H1 (cell line): ENCODE measurements at regions not wholly inside any gene's neighbourhood (a gene's known extent, or its start where the extent isn't known, plus 50 kb on each side); places are given as distances from the start of the nearest gene placed in this dataset.

Source experiments
- CTCF ChIA-PET: fragments of 300-600 bp; sonication (Branson Sonifier 250); formaldehyde crosslinking; loops from one replicate; lab custom pipeline; 2021; ENCODE audit not compliant: partially characterized antibody; lab: Charles Lee
- POLR2A ChIA-PET: fragments of 300-600 bp; sonication (Branson Sonifier 250); formaldehyde crosslinking; loops from one replicate; lab custom pipeline; 2021; ENCODE audit warnings: inconsistent platforms; ENCODE audit not compliant: partially characterized antibody; lab: Charles Lee
- DNase-seq, 2 experiments: peaks; one replicate each; pipeline versions ENCODE4 v3.0.0 to v3.0.0-alpha.2; 2010 to 2022; ENCODE audit warnings: low spot score in 2 of 2, low read depth in 1 of 2, mixed read lengths in 1 of 2
- FAIRE-seq: peaks from 2 replicates; lab custom pipeline; 2011; peaks lifted over from hg19 to GRCh38; lab: Jason Lieb, UNC
- H2AFZ ChIP-seq: 2 replicates; pipeline ENCODE4 v1.8.1; 2012; ENCODE audit warnings: low read length, inconsistent platforms
- H2AK5ac ChIP-seq: 2 replicates; pipeline ENCODE4 v1.6.1; 2013; ENCODE audit warnings: low read depth, low read length
- H2BK120ac ChIP-seq: replicated peaks from 2 replicates; pipeline ENCODE3; 2013; ENCODE audit warnings: low read depth, low read length, inconsistent platforms
- H2BK12ac ChIP-seq: 2 replicates; pipeline ENCODE4 v1.6.1; 2013; ENCODE audit warnings: low read depth, low read length
- H2BK15ac ChIP-seq: 2 replicates; pipeline ENCODE4 v1.6.1; 2013; ENCODE audit warnings: low read length
- H2BK20ac ChIP-seq: 2 replicates; pipeline ENCODE4 v1.6.1; 2013; ENCODE audit warnings: low read length
- H2BK5ac ChIP-seq: 2 replicates; pipeline ENCODE4 v1.6.1; 2013; ENCODE audit warnings: low read depth, low read length
- H3K14ac ChIP-seq: 2 replicates; pipeline ENCODE4 v1.6.1; 2013; ENCODE audit warnings: inconsistent platforms; ENCODE audit not compliant: insufficient read length
- H3K18ac ChIP-seq: 2 replicates; pipeline ENCODE4 v1.6.1; 2013; ENCODE audit warnings: low read length; ENCODE audit errors: extremely low read depth
- H3K23ac ChIP-seq: 2 replicates; pipeline ENCODE4 v1.6.1; 2013; ENCODE audit warnings: inconsistent platforms; ENCODE audit not compliant: insufficient read length
- H3K23me2 ChIP-seq: 2 replicates; pipeline ENCODE4 v1.6.1; 2013; ENCODE audit warnings: low read depth, low read length
- H3K27ac ChIP-seq: 2 replicates; pipeline ENCODE4 v1.6.1; 2011; ENCODE audit warnings: low read depth, low read length, inconsistent platforms
- H3K27me3 ChIP-seq, 4 experiments: replicated peaks in 1 of 4; 1 replicate in 1 of 4; 2 replicates in 3 of 4; pipeline versions ENCODE4 v1.6.1 to v1.8.1; 2011 to 2013; ENCODE audit warnings: low read length in 3 of 4, mild to moderate bottlenecking in 3 of 4, inconsistent platforms in 2 of 4, mixed read lengths in 2 of 4, moderate library complexity in 1 of 4; ENCODE audit not compliant: control insufficient read depth in 3 of 4, insufficient read depth in 3 of 4; ENCODE audit errors: extremely low read depth in 1 of 4
- H3K36me3 ChIP-seq, 4 experiments: 2 replicates each; pipeline versions ENCODE4 v1.6.1 to v1.8.1; 2011 to 2013; ENCODE audit warnings: mild to moderate bottlenecking in 4 of 4, low read length in 3 of 4, moderate library complexity in 2 of 4, control low read depth in 1 of 4, inconsistent platforms in 1 of 4; ENCODE audit not compliant: insufficient read depth in 4 of 4, control insufficient read depth in 2 of 4
- H3K4ac ChIP-seq: replicated peaks from 2 replicates; pipeline ENCODE3; 2013; ENCODE audit warnings: low read length, low read depth, mixed read lengths, inconsistent platforms; ENCODE audit not compliant: insufficient read length
- H3K4me1 ChIP-seq, 4 experiments: replicated peaks in 1 of 4; 1 replicate in 1 of 4; 2 replicates in 3 of 4; pipeline versions ENCODE4 v1.6.1 to v1.8.1; 2011 to 2013; ENCODE audit warnings: low read length in 3 of 4, inconsistent platforms in 2 of 4, mixed read lengths in 1 of 4; ENCODE audit not compliant: insufficient read depth in 4 of 4, control insufficient read depth in 3 of 4
- H3K4me2 ChIP-seq, 2 experiments: 2 replicates each; pipeline versions ENCODE4 v1.6.1 to v1.8.1; 2011 to 2013; ENCODE audit warnings: low read depth in 2 of 2, low read length in 2 of 2, control low read depth in 1 of 2, inconsistent platforms in 1 of 2, mild to moderate bottlenecking in 1 of 2; ENCODE audit not compliant: insufficient read depth in 1 of 2
- H3K4me3 ChIP-seq, 4 experiments: fragments of 200-600, 300-600 bp in 1 of 4; sonication (generic), shearing (Covaris generic), sonication (Bioruptor Twin) in 1 of 4; 2 replicates each; pipeline versions ENCODE4 v1.5.1 to v1.8.1; 2011 to 2016; ENCODE audit warnings: low read length in 4 of 4, low read depth in 3 of 4, control low read depth in 2 of 4, inconsistent platforms in 2 of 4, mild to moderate bottlenecking in 2 of 4, mixed read lengths in 1 of 4, moderate library complexity in 1 of 4; ENCODE audit not compliant: insufficient read depth in 2 of 4; ENCODE audit errors: extremely low read depth in 1 of 4
- H3K56ac ChIP-seq: replicated peaks from 2 replicates; pipeline ENCODE3; 2013; ENCODE audit warnings: low read depth, mild to moderate bottlenecking, mixed read lengths, low read length, inconsistent platforms; ENCODE audit not compliant: insufficient read length
- H3K79me1 ChIP-seq: 2 replicates; pipeline ENCODE4 v1.6.1; 2013; ENCODE audit warnings: low read depth, low read length, control low read depth
- H3K79me2 ChIP-seq, 2 experiments: 2 replicates each; pipeline versions ENCODE4 v1.6.1 to v1.8.1; 2012 to 2013; ENCODE audit warnings: low read length in 2 of 2, mild to moderate bottlenecking in 2 of 2, inconsistent platforms in 1 of 2; ENCODE audit not compliant: insufficient read depth in 2 of 2, control insufficient read depth in 1 of 2
- H3K9ac ChIP-seq, 4 experiments: replicated peaks in 1 of 4; 1 replicate in 1 of 4; 2 replicates in 3 of 4; pipeline versions ENCODE4 v1.6.1 to v1.8.1; 2011 to 2013; ENCODE audit warnings: low read depth in 3 of 4, low read length in 3 of 4, control low read depth in 2 of 4, mild to moderate bottlenecking in 2 of 4, moderate library complexity in 2 of 4, inconsistent platforms in 1 of 4; ENCODE audit errors: extremely low read depth in 1 of 4
- H3K9me3 ChIP-seq, 2 experiments: 2 replicates each; pipeline versions ENCODE4 v1.6.1 to v1.8.1; 2012 to 2013; ENCODE audit warnings: mild to moderate bottlenecking in 2 of 2, moderate library complexity in 2 of 2, control low read depth in 1 of 2, inconsistent platforms in 1 of 2, low read depth in 1 of 2, low read length in 1 of 2, mixed read lengths in 1 of 2; ENCODE audit not compliant: insufficient read depth in 2 of 2
- H4K20me1 ChIP-seq, 2 experiments: replicated peaks in 1 of 2; 2 replicates each; pipeline versions ENCODE3 to v1.8.1; 2011 to 2013; ENCODE audit warnings: inconsistent platforms in 2 of 2, low read length in 2 of 2, mild to moderate bottlenecking in 1 of 2; ENCODE audit not compliant: insufficient read depth in 2 of 2, control insufficient read depth in 1 of 2
- H4K5ac ChIP-seq: 2 replicates; pipeline ENCODE4 v1.6.1; 2013; ENCODE audit warnings: low read length, low read depth, mixed read lengths, inconsistent platforms; ENCODE audit not compliant: insufficient read length
- H4K8ac ChIP-seq: 2 replicates; pipeline ENCODE4 v1.8.0; 2013; ENCODE audit warnings: mild to moderate bottlenecking, moderate library complexity, low read length, inconsistent platforms; ENCODE audit not compliant: insufficient read depth; ENCODE audit errors: extremely low read depth
- H4K91ac ChIP-seq: replicated peaks from 2 replicates; pipeline ENCODE3; 2013; ENCODE audit warnings: low read length, mixed read lengths, inconsistent platforms; ENCODE audit not compliant: insufficient read length
- ASH2L ChIP-seq: fragments of 200-600, 300-600 bp; sonication (generic); IDR thresholded peaks from one replicate; pipeline ENCODE4 v1.7.1; 2017; ENCODE audit warnings: low read length
- BCL11A ChIP-seq, 2 experiments: IDR thresholded peaks; one replicate each; pipeline ENCODE4 v1.6.1; 2011; ENCODE audit warnings: low read depth in 2 of 2, low read length in 2 of 2, mild to moderate bottlenecking in 2 of 2
- BRCA1 ChIP-seq: IDR thresholded peaks from 2 replicates; pipeline ENCODE4 v1.6.1; 2012; ENCODE audit warnings: low read depth, low read length, improper control_type of control experiment
- CTBP2 ChIP-seq: IDR thresholded peaks from 2 replicates; pipeline ENCODE4 v1.7.0; 2011; ENCODE audit warnings: borderline replicate concordance, mild to moderate bottlenecking, moderate library complexity, mixed read lengths, low read length; ENCODE audit not compliant: insufficient read depth, insufficient read length
- GABPA ChIP-seq: IDR thresholded peaks from 2 replicates; pipeline ENCODE4 v1.6.1; 2011; ENCODE audit warnings: mild to moderate bottlenecking, low read length, moderate library complexity, borderline replicate concordance; ENCODE audit not compliant: insufficient read depth
- GTF2F1 ChIP-seq: IDR thresholded peaks from 2 replicates; pipeline ENCODE4 v1.6.1; 2012; ENCODE audit warnings: low read depth, low read length, improper control_type of control experiment, borderline replicate concordance
- HDAC6 ChIP-seq: IDR thresholded peaks from one replicate; pipeline ENCODE4 v1.7.1; 2012; ENCODE audit warnings: low read depth, mild to moderate bottlenecking, inconsistent platforms, low read length, moderate library complexity
- JUN ChIP-seq: IDR thresholded peaks from 2 replicates; pipeline ENCODE4 v1.6.1; 2011; ENCODE audit warnings: low read depth, mild to moderate bottlenecking, improper control_type of control experiment, low read length
- JUND ChIP-seq: IDR thresholded peaks from 2 replicates; pipeline ENCODE4 v1.6.1; 2011; ENCODE audit warnings: mild to moderate bottlenecking, improper control_type of control experiment, low read length
- MAFK ChIP-seq: IDR thresholded peaks from 2 replicates; pipeline ENCODE4 v1.6.1; 2012; ENCODE audit warnings: low read depth, mild to moderate bottlenecking, improper control_type of control experiment, low read length
- POU5F1 ChIP-seq: IDR thresholded peaks from 2 replicates; pipeline ENCODE4 v1.6.1; 2011; ENCODE audit warnings: low read depth, mild to moderate bottlenecking, low read length, moderate library complexity
- SAP30 ChIP-seq: fragments of 300-600 bp; sonication (generic); IDR thresholded peaks from 2 replicates; pipeline ENCODE4 v1.7.1; 2012; ENCODE audit warnings: low read length, moderate library complexity, mild to moderate bottlenecking, inconsistent platforms; ENCODE audit not compliant: insufficient read depth, insufficient replicate concordance
- SP1 ChIP-seq: IDR thresholded peaks from 2 replicates; pipeline ENCODE4 v1.6.1; 2011; ENCODE audit warnings: low read depth, low read length
- SP2 ChIP-seq: IDR thresholded peaks from 2 replicates; pipeline ENCODE4 v1.6.1; 2012; ENCODE audit warnings: mild to moderate bottlenecking, low read length, inconsistent platforms
- SRF ChIP-seq: IDR thresholded peaks from 2 replicates; pipeline ENCODE4 v1.6.1; 2011; ENCODE audit warnings: mild to moderate bottlenecking, low read depth, low read length, moderate library complexity
- TAF1 ChIP-seq: IDR thresholded peaks from 2 replicates; pipeline ENCODE4 v1.6.1; 2011; ENCODE audit warnings: mild to moderate bottlenecking, low read depth, low read length
- whole genome bisulfite sequencing, 2 experiments: shearing (Covaris generic) in 1 of 2; methylation state at CpG; one replicate each; pipeline versions ENCODE4 v1.1.6 to v1.1.7; 2013 to 2015; ENCODE audit warnings: low lambda C conversion rate in 2 of 2, mixed read lengths in 2 of 2, inconsistent platforms in 1 of 2, low coverage in 1 of 2, missing lambda C conversion rate in 1 of 2; ENCODE audit not compliant: insufficient replicate concordance in 2 of 2, insufficient coverage in 1 of 2, insufficient read length in 1 of 2; ENCODE audit errors: extremely low coverage in 1 of 2, missing lambda C conversion rate in 1 of 2; 5-methylcytosine and 5-hydroxymethylcytosine counted together

- H2AFZ ChIP-seq: no peak overlapping the region
- no peak overlapping the region for H3K18ac ChIP-seq
- H3K4ac ChIP-seq: no peak overlapping the region
- H2BK15ac ChIP-seq: no peak overlapping the region
- FAIRE-seq: no peak
- H3K56ac ChIP-seq: no peak overlapping the region
- H2BK5ac ChIP-seq: no peak overlapping the region
- H4K8ac ChIP-seq: no peak overlapping the region
- POLR2A ChIA-PET: no interaction called here
- no peaks in the 10 kb centered on the region for H3K79me2 ChIP-seq
- H3K9me3 ChIP-seq: peaks cover 0 to 2% of the 10 kb centered on the region in 2 experiments; a peak in 1 of 4 replicates
- no peaks in the 10 kb centered on the region; a peak in 1 of 8 replicates for H3K36me3 ChIP-seq
- H2AK5ac ChIP-seq: no peak overlapping the region
- H3K27ac ChIP-seq: no peak overlapping the region
- no peak overlapping the region for H4K5ac ChIP-seq
- H3K4me3 ChIP-seq: no peak overlapping the region
- 88% methylated on average over 6 of the region's 6 CpGs; no CpG with 5 or more reads in 1 of the 2 experiments for whole genome bisulfite sequencing, 2 experiments
- no peaks in the 10 kb centered on the region for H3K23me2 ChIP-seq
- no peak overlapping the region for H3K9ac ChIP-seq
- no peak overlapping the region for H2BK120ac ChIP-seq
- H4K91ac ChIP-seq: no peak overlapping the region
- CTCF ChIA-PET: no interaction called here
- H3K14ac ChIP-seq: no peak overlapping the region
- H2BK20ac ChIP-seq: no peak overlapping the region
- H4K20me1 ChIP-seq: no peaks in the 10 kb centered on the region
- H3K4me1 ChIP-seq: no peaks in the 10 kb centered on the region
- no peaks in the 10 kb centered on the region for H3K79me1 ChIP-seq
- DNase-seq: no peak
- no peak overlapping the region for H3K4me2 ChIP-seq
- H3K27me3 ChIP-seq: no peaks in the 10 kb centered on the region
- H2BK12ac ChIP-seq: no peak overlapping the region
- no peak overlapping the region for H3K23ac ChIP-seq
- TF ChIP-seq CTBP2: no peak
- no peak for TF ChIP-seq ASH2L
- no peak for TF ChIP-seq SAP30
- no peak for TF ChIP-seq GABPA
- TF ChIP-seq JUND: no peak
- no peak for TF ChIP-seq MAFK
- TF ChIP-seq BRCA1: no peak
- TF ChIP-seq JUN: no peak
- TF ChIP-seq BCL11A (IDR thresholded peaks at IDR 0.05; ENCODE audit: low read depth in 2 of 2, low read length in 2 of 2): no peak
- TF ChIP-seq HDAC6: no peak
- TF ChIP-seq TAF1: no peak
- no peak for TF ChIP-seq SP1
- TF ChIP-seq POU5F1: no peak
- no peak for TF ChIP-seq GTF2F1
- TF ChIP-seq SRF: no peak
- TF ChIP-seq SP2: no peak
These were observed 268.2 kb upstream of the PRDM1 start for GRCh38 chr6:105817961-105818360.
